Uterus (tissue), 3 donors: ENCODE measurements at regions not wholly inside any gene's neighbourhood (a gene's known extent, or its start where the extent isn't known, plus 50 kb on each side); places are given as distances from the start of the nearest gene placed in this dataset.
A peak's percentile ranks its signal among the peaks of the same experiment; 100 is the strongest.

Source experiments
- DNase-seq, 2 donors: peaks; one replicate each; pipeline ENCODE4 v3.0.0-alpha.2; 2019 to 2020
- H3K27ac ChIP-seq, 2 donors: fragments of 200-600 bp; sonication (generic); 1 replicate in 1 of 2; 2 replicates in 1 of 2; pipeline ENCODE4 v1.5.1; 2016 to 2018
- H3K27me3 ChIP-seq, 2 donors: fragments of 200-600 bp; sonication (generic); one replicate each; pipeline ENCODE4 v1.5.1; 2018 to 2019; ENCODE audit warnings: control low read depth in 1 of 2
- H3K36me3 ChIP-seq, 2 donors: fragments of 200-600 bp; sonication (generic); one replicate each; pipeline ENCODE4 v1.5.1; 2019; ENCODE audit warnings: control low read depth in 1 of 2
- H3K4me1 ChIP-seq, 2 donors: fragments of 200-600 bp; sonication (generic); one replicate each; pipeline ENCODE4 v1.5.1; 2018 to 2019; ENCODE audit warnings: control low read depth in 1 of 2
- H3K4me3 ChIP-seq, 2 donors: fragments of 200-600 bp; sonication (generic); 1 replicate in 1 of 2; 2 replicates in 1 of 2; pipeline ENCODE4 v1.5.1; 2018 to 2019; ENCODE audit warnings: mild to moderate bottlenecking in 1 of 2
- H3K9me3 ChIP-seq, 2 donors: fragments of 200-600 bp; sonication (generic); one replicate each; pipeline ENCODE4 v1.5.1; 2019; ENCODE audit warnings: control low read depth in 1 of 2
- CTCF ChIP-seq, 4 experiments: fragments of 200-600 bp in 2 of 4; fragments of 450-650 bp in 2 of 4; sonication (generic) in 2 of 4; IDR thresholded peaks; one replicate each; pipeline ENCODE4 v1.5.1; 2016 to 2019; ENCODE audit warnings: antibody characterized with exemption in 4 of 4, mild to moderate bottlenecking in 2 of 4, moderate library complexity in 1 of 4
- POLR2A ChIP-seq, 2 donors: fragments of 450-650 bp; IDR thresholded peaks; one replicate each; pipeline ENCODE4 v1.6.1; 2016; ENCODE audit warnings: antibody characterized with exemption in 2 of 2, mild to moderate bottlenecking in 1 of 2, moderate library complexity in 1 of 2
- intact Hi-C: fragments of 100-400 bp; cut with DNase I; formaldehyde crosslinking; loops from one replicate; pipeline ENCODE4 v1.15.1; 2023; ENCODE audit warnings: low total_unique reads
- donor health status: DM: yes; HTN: yes; CAD: no.

- intact Hi-C loops: no loop called here
- no peaks in the 10 kb centered on the region for H3K27me3 ChIP-seq
- TF ChIP-seq CTCF (IDR thresholded peaks at IDR 0.05): no peak
- TF ChIP-seq POLR2A (IDR thresholded peaks at IDR 0.05): no peak
- H3K4me3 ChIP-seq: no peak overlapping the region
- H3K4me1 ChIP-seq: no peaks in the 10 kb centered on the region
- no peaks in the 10 kb centered on the region for H3K9me3 ChIP-seq
- H3K27ac ChIP-seq: peak overlapping the region in 1 of 2 donors; percentile 37
- DNase-seq: peak; percentile 24 to 56
- no peaks in the 10 kb centered on the region for H3K36me3 ChIP-seq
Measured at GRCh38 chr22:27195094-27195493, 537.7 kb downstream of the MIAT start.

- Histone ChIP-seq H3K27me3 (no peaks in the 10 kb centered on the region), H3K27ac (peak overlapping the region in 1 of 2 donors; percentile 37), H3K4me3 (no peak overlapping the region), H3K36me3 (no peaks in the 10 kb centered on the region), H3K4me1 (no peaks in the 10 kb centered on the region), H3K9me3 (no peaks in the 10 kb centered on the region)
- intact Hi-C loops: no loop called here
- no peak for TF ChIP-seq CTCF (IDR thresholded peaks at IDR 0.05)
- TF ChIP-seq POLR2A (IDR thresholded peaks at IDR 0.05): no peak
- DNase-seq: no peak
Measured at GRCh38 chr22:27195494-27195893, 538.1 kb downstream of the MIAT start.

- TF ChIP-seq CTCF (IDR thresholded peaks at IDR 0.05) (no peak), POLR2A (IDR thresholded peaks at IDR 0.05) (no peak)
- no peak for DNase-seq
- Histone ChIP-seq H3K27ac (no peak overlapping the region), H3K9me3 (no peaks in the 10 kb centered on the region), H3K36me3 (no peaks in the 10 kb centered on the region), H3K4me1 (no peaks in the 10 kb centered on the region), H3K4me3 (no peak overlapping the region), H3K27me3 (no peaks in the 10 kb centered on the region)
- intact Hi-C loops: no loop called here
Measured at GRCh38 chr22:27196606-27197005, 539.2 kb downstream of the MIAT start.

GRCh38 chr22:27197052-27197451 is 539.7 kb downstream of the MIAT start:
- no peak overlapping the region for H3K4me3 ChIP-seq
- no peaks in the 10 kb centered on the region for H3K4me1 ChIP-seq
- no peak for DNase-seq
- intact Hi-C loops: no loop called here
- H3K9me3 ChIP-seq: no peaks in the 10 kb centered on the region
- TF ChIP-seq POLR2A (IDR thresholded peaks at IDR 0.05) (no peak), CTCF (IDR thresholded peaks at IDR 0.05) (no peak)
- H3K27me3 ChIP-seq: no peaks in the 10 kb centered on the region
- H3K36me3 ChIP-seq: no peaks in the 10 kb centered on the region
- H3K27ac ChIP-seq: no peak overlapping the region

- no peaks in the 10 kb centered on the region for H3K36me3 ChIP-seq
- H3K4me3 ChIP-seq: no peak overlapping the region
- H3K9me3 ChIP-seq: no peaks in the 10 kb centered on the region
- TF ChIP-seq POLR2A (IDR thresholded peaks at IDR 0.05) (no peak), CTCF (IDR thresholded peaks at IDR 0.05) (no peak)
- intact Hi-C loops: no loop called here
- H3K4me1 ChIP-seq: no peaks in the 10 kb centered on the region
- no peak overlapping the region for H3K27ac ChIP-seq
- DNase-seq: no peak
- no peaks in the 10 kb centered on the region for H3K27me3 ChIP-seq
Measured at GRCh38 chr22:27197618-27198017, 540.2 kb downstream of the MIAT start.
